ENCODE measurements at regions not wholly inside any gene's neighbourhood (a gene's known extent, or its start where the extent isn't known, plus 50 kb on each side); places are given as distances from the start of the nearest gene placed in this dataset.

DNA sequence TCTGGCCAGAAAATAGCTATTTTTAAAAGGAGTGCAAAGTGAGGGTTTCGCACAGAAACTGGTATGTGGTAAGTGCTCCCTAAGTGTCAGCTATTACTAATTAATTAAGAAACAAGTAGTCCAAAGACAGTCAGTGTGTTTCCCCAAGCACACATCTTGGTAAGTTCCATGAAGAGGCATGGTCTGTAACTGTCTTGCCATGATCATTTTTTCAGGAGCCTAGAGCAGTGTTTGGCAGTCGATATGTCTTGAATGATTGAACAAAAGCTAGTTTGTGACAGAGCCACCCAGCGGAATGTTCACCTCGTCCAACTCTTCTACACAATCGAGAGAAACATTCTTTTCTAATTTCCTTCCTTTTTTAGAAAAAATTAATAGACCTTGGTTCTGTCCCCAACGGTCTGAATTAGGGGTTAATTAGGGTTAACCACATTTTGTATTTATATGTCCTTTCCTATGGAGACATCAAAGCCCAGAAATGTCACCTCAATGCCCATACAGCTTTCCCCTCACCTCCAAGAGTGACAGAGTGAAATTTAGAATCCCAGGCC lies 57.6 kb upstream of the FTH1 start:
- Histone ChIP-seq H3K4me3 (no peak overlapping the region), H3K36me3 (ENCODE audit: insufficient read depth, low read length) (no peaks in the 10 kb centered on the region), H3K9ac (ENCODE audit: insufficient read length) (no peak overlapping the region), H3K27ac (no peak overlapping the region), H3K9me3 (ENCODE audit: low read depth, low read length) (0 out of 2 replicates have a peak, but pooled peaks cover 4% of the 10 kb centered on the region)
- no peak for DNase-seq (ENCODE audit: low read depth, low spot score)
- TF ChIP-seq EZH2 (IDR thresholded peaks at IDR 0.05) (no peak), POLR2AphosphoS5 (IDR thresholded peaks at IDR 0.05; ENCODE audit: borderline replicate concordance, low read depth, low read length) (no peak), FOXP2 (optimal IDR thresholded peaks at IDR 0.05; ENCODE audit: control extremely low read depth, extremely low read length, insufficient read depth) (no peak)

DNA sequence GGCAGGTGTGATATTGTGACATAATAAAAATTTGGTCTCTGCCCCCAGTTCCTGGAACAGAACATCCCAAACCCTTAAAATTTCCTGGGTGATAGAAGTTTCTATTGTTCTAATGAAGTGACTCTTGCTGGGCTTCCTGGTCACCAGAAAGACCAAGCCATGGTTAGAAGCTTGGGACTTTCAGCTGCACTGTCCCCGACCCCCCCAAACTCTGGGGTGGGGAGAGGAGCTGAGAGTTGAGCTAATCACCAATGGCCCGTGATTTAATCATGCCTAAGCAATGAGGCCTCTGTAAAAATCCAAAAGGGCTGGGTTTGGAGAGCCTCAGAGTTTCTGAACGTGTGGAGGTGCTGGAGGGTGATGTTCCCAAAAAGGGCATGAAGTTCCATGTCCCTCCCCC lies 54.8 kb upstream of the FTH1 start:
- no peak for DNase-seq (ENCODE audit: low read depth, low spot score)
- TF ChIP-seq POLR2AphosphoS5 (IDR thresholded peaks at IDR 0.05; ENCODE audit: borderline replicate concordance, low read depth, low read length), result no peak
- TF ChIP-seq EZH2 (IDR thresholded peaks at IDR 0.05), result no peak
- TF ChIP-seq FOXP2 (optimal IDR thresholded peaks at IDR 0.05; ENCODE audit: control extremely low read depth, extremely low read length, insufficient read depth), result no peak
- Histone ChIP-seq H3K9ac (ENCODE audit: insufficient read length) (no peak overlapping the region), H3K4me3 (no peak overlapping the region), H3K27ac (no peak overlapping the region), H3K36me3 (ENCODE audit: insufficient read depth, low read length) (no peaks in the 10 kb centered on the region), H3K9me3 (ENCODE audit: low read depth, low read length) (0 out of 2 replicates have a peak, but pooled peaks cover 4% of the 10 kb centered on the region)

DNA sequence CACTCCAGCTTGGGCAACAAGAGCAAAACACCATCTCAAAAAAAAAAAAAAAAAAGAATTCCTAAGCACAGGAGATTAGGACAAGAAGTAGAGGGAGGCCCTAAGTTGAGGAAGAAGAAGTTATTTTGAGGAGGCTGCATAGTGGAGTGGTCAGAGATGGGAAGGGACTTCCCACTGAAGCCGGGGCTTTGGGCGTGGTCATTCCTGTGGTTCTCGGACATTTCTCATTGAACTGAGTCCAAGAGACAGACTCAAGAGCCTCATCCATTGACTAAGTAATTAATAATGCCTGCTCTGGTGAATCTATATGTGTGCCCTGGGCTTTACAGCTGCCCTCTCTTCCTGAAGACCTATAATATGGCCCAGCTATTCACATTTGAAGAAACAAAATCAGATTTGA lies 53.2 kb upstream of the FTH1 start:
- no peak overlapping the region for H3K4me3 ChIP-seq
- no peak overlapping the region for H3K27ac ChIP-seq
- no peak for DNase-seq (ENCODE audit: low read depth, low spot score)
- H3K9me3 ChIP-seq (ENCODE audit: low read depth, low read length), result 0 out of 2 replicates have a peak, but pooled peaks cover 4% of the 10 kb centered on the region
- no peaks in the 10 kb centered on the region for H3K36me3 ChIP-seq (ENCODE audit: insufficient read depth, low read length)
- H3K9ac ChIP-seq (ENCODE audit: insufficient read length), result no peak overlapping the region
- TF ChIP-seq EZH2 (IDR thresholded peaks at IDR 0.05) (no peak), POLR2AphosphoS5 (IDR thresholded peaks at IDR 0.05; ENCODE audit: borderline replicate concordance, low read depth, low read length) (no peak), FOXP2 (optimal IDR thresholded peaks at IDR 0.05; ENCODE audit: control extremely low read depth, extremely low read length, insufficient read depth) (no peak)

DNA sequence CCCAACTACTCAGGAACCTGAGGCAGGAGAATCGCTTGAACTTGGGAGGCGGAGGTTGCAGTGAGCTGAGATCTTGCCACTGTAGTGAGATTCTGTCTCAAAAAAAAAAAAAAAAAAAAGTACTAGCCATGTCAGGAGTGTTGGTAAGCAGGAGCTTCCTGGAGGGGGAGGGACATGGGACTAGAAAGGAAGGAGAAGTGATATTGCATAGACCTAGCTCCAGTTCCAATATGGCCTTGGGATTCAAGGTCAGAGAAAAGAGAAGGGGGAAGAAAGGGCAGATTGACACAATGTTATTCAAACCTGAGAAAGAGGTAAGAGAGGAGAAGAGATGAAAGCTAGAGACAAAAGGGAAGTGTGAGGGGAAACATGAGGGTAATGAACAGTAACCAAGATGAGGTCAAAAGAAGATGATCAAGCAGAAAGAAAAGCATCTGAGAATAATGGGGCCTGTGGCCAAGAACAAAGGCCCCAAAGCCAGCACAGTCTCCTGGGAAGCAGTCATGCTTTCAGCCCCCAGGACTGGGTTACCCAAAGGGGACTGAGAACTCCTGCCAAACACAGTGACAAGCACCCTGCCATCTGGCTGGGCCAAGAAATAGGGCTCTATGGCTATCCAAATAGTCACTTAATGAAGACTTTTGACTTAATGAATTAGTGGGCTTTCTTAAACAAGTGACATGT lies 51.7 kb upstream of the FTH1 start:
- no peak for DNase-seq (ENCODE audit: low read depth, low spot score)
- no peaks in the 10 kb centered on the region for H3K36me3 ChIP-seq (ENCODE audit: insufficient read depth, low read length)
- 0 out of 2 replicates have a peak, but pooled peaks cover 4% of the 10 kb centered on the region for H3K9me3 ChIP-seq (ENCODE audit: low read depth, low read length)
- no peak overlapping the region for H3K4me3 ChIP-seq
- H3K27ac ChIP-seq, result no peak overlapping the region
- TF ChIP-seq EZH2 (IDR thresholded peaks at IDR 0.05) (no peak), POLR2AphosphoS5 (IDR thresholded peaks at IDR 0.05; ENCODE audit: borderline replicate concordance, low read depth, low read length) (no peak), FOXP2 (optimal IDR thresholded peaks at IDR 0.05; ENCODE audit: control extremely low read depth, extremely low read length, insufficient read depth) (no peak)
- no peak overlapping the region for H3K9ac ChIP-seq (ENCODE audit: insufficient read length)

DNA sequence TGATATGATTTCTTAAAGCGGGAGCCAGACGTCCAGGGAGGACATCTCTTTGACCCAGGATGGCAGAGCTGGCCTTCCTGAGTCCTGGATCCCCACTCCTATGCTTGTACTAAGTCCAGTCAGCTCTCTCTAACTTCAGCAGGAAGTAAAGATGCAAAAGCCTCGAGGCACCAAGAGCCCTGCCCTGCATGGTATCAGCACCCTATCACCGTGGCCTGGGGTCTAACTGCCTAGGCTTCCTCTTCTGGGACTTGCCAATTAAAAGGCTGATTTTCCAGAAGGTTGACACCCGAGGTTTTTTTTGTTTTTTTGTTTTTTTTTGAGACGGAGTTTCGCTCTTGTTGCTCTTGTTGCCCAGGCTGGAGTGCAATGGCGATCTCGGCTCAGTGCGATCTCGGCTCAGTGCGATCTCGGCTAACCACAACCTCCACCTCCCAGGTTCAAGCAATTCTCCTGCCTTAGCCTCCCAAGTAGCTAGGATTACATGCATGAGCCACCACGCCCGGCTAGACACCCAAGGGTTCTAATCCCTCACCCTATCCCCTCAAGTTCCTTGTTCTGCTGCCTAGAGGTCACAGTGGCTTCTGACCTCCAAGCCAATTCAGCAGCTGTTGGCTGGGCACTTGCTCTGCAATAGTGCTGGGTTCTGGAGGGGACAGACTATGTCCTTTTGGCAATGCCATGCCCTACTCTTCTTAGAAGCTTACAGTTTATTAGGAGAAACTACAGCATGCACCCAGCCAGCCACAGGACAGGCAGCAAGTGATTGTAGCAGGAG lies 50.6 kb upstream of the FTH1 start:
- Histone ChIP-seq H3K27ac (no peak overlapping the region), H3K36me3 (ENCODE audit: insufficient read depth, low read length) (no peaks in the 10 kb centered on the region), H3K4me3 (no peak overlapping the region), H3K9ac (ENCODE audit: insufficient read length) (no peak overlapping the region), H3K9me3 (ENCODE audit: low read depth, low read length) (0 out of 2 replicates have a peak, but pooled peaks cover 4% of the 10 kb centered on the region)
- no peak for TF ChIP-seq EZH2 (IDR thresholded peaks at IDR 0.05)
- TF ChIP-seq POLR2AphosphoS5 (IDR thresholded peaks at IDR 0.05; ENCODE audit: borderline replicate concordance, low read depth, low read length), result no peak
- TF ChIP-seq FOXP2 (optimal IDR thresholded peaks at IDR 0.05; ENCODE audit: control extremely low read depth, extremely low read length, insufficient read depth), result no peak
- no peak for DNase-seq (ENCODE audit: low read depth, low spot score)
